Endothelial cell of umbilical vein (primary cell): ENCODE measurements at regions not wholly inside any gene's neighbourhood (a gene's known extent, or its start where the extent isn't known, plus 50 kb on each side); places are given as distances from the start of the nearest gene placed in this dataset.

Experiments used
- BruUV-seq: library from RNA; stranded (reverse); fragments of 400-500 nt; replicated peaks from 2 replicates; lab custom pipeline; 2021; lab: Mats Ljungman, UMichigan
- CTCF ChIA-PET: fragments of 300-600, 350-600 bp; sonication (Branson Sonifier 250); formaldehyde crosslinking; loops from one replicate; lab custom pipeline; 2021; ENCODE audit warnings: antibody characterized with exemption, inconsistent platforms; lab: Charles Lee
- POLR2A ChIA-PET: fragments of 300-600, 350-600 bp; sonication (Branson Sonifier 250); formaldehyde crosslinking; loops from one replicate; lab custom pipeline; 2021; ENCODE audit warnings: antibody characterized with exemption, inconsistent platforms; lab: Charles Lee
- DNase-seq: peaks from one replicate; pipeline ENCODE4 v3.0.0-alpha.2; 2011; ENCODE audit warnings: low read depth, low spot score
- FAIRE-seq: peaks from 2 replicates; lab custom pipeline; 2011; peaks lifted over from hg19 to GRCh38; lab: Jason Lieb, UNC
- H2AFZ ChIP-seq: 2 replicates; pipeline ENCODE4 v1.6.0; 2012; ENCODE audit warnings: low read depth, low read length, control low read depth, inconsistent platforms
- H3K27ac ChIP-seq: 2 replicates; pipeline ENCODE4 v1.5.1; 2011; ENCODE audit warnings: low read depth, mild to moderate bottlenecking, control low read depth, low read length, moderate library complexity; ENCODE audit not compliant: insufficient read depth
- H3K27me3 ChIP-seq, 2 experiments: 2 replicates each; pipeline versions ENCODE4 v1.6.0 to v1.6.1; 2011; ENCODE audit warnings: low read length in 2 of 2, mixed read lengths in 1 of 2; ENCODE audit not compliant: control insufficient read depth in 2 of 2, insufficient read depth in 2 of 2
- H3K36me3 ChIP-seq, 2 experiments: 2 replicates in 1 of 2; 3 replicates in 1 of 2; pipeline ENCODE4 v1.5.1; 2011; ENCODE audit warnings: low read length in 2 of 2, mild to moderate bottlenecking in 1 of 2, moderate library complexity in 1 of 2; ENCODE audit not compliant: control insufficient read depth in 2 of 2, insufficient read depth in 2 of 2; ENCODE audit errors: extremely low read depth in 1 of 2
- H3K4me1 ChIP-seq: 3 replicates; pipeline ENCODE4 v1.5.1; 2011; ENCODE audit warnings: mild to moderate bottlenecking, low read length; ENCODE audit not compliant: control insufficient read depth, insufficient read depth; ENCODE audit errors: extremely low read depth
- H3K4me2 ChIP-seq: 2 replicates; pipeline ENCODE4 v1.6.1; 2011; ENCODE audit warnings: low read length, control low read depth, mixed read lengths; ENCODE audit not compliant: insufficient read depth
- H3K4me3 ChIP-seq, 3 experiments: fragments of 200-600 bp in 1 of 3; sonication (generic), shearing (Covaris generic) in 1 of 3; replicated peaks in 1 of 3; 2 replicates each; pipeline ENCODE4 v1.5.1; 2011 to 2016; ENCODE audit warnings: control low read depth in 3 of 3, low read length in 3 of 3, mild to moderate bottlenecking in 2 of 3, inconsistent platforms in 1 of 3, low read depth in 1 of 3, moderate library complexity in 1 of 3; ENCODE audit not compliant: insufficient read depth in 1 of 3
- H3K79me2 ChIP-seq: 2 replicates; pipeline ENCODE4 v1.6.0; 2012; ENCODE audit warnings: low read length, inconsistent platforms; ENCODE audit not compliant: control insufficient read depth, insufficient read depth
- H3K9ac ChIP-seq: replicated peaks from 2 replicates; pipeline ENCODE3; 2011; ENCODE audit warnings: low read length, control low read depth; ENCODE audit not compliant: insufficient read depth; ENCODE audit errors: extremely low read depth
- H3K9me1 ChIP-seq: replicated peaks from 3 replicates; pipeline ENCODE4 v1.6.0; 2011; ENCODE audit warnings: mild to moderate bottlenecking, low read length; ENCODE audit not compliant: control insufficient read depth, insufficient read depth; ENCODE audit errors: extremely low read depth
- H3K9me3 ChIP-seq: replicated peaks from 2 replicates; pipeline ENCODE4 v1.5.1; 2012; ENCODE audit warnings: low read length, inconsistent platforms; ENCODE audit not compliant: control insufficient read depth, insufficient read depth
- H4K20me1 ChIP-seq: replicated peaks from 2 replicates; pipeline ENCODE3; 2011; ENCODE audit warnings: mild to moderate bottlenecking, low read length; ENCODE audit not compliant: control insufficient read depth, insufficient read depth; ENCODE audit errors: extremely low read depth
- EZH2 ChIP-seq: IDR thresholded peaks from 2 replicates; pipeline ENCODE4 v1.6.1; 2012; ENCODE audit warnings: borderline replicate concordance, low read depth, mild to moderate bottlenecking, moderate library complexity, low read length, inconsistent platforms; ENCODE audit not compliant: severe bottlenecking
- FOS ChIP-seq: IDR thresholded peaks from 2 replicates; pipeline ENCODE4 v1.6.1; 2011; ENCODE audit warnings: mild to moderate bottlenecking, low read length, moderate library complexity, borderline replicate concordance; ENCODE audit not compliant: insufficient read depth
- GATA2 ChIP-seq: IDR thresholded peaks from 2 replicates; pipeline ENCODE4 v1.7.0; 2011; ENCODE audit warnings: low read depth, mild to moderate bottlenecking, moderate library complexity, mixed read lengths, low read length; ENCODE audit not compliant: insufficient read length, insufficient read depth
- JUN ChIP-seq: IDR thresholded peaks from 2 replicates; pipeline ENCODE4 v1.6.1; 2011; ENCODE audit warnings: borderline replicate concordance, low read depth; ENCODE audit not compliant: insufficient read length, insufficient read depth
- MYC ChIP-seq: IDR thresholded peaks from one replicate; pipeline ENCODE4 v1.6.1; 2011; ENCODE audit warnings: mild to moderate bottlenecking, low read depth, low read length
- POLR2A ChIP-seq: IDR thresholded peaks from 2 replicates; pipeline ENCODE4 v1.6.1; 2012; ENCODE audit warnings: low read depth, mild to moderate bottlenecking, control low read depth, low read length
- POLR2AphosphoS5 ChIP-seq: IDR thresholded peaks from 2 replicates; pipeline ENCODE4 v1.6.1; 2012; ENCODE audit warnings: low read depth, mild to moderate bottlenecking, control low read depth, low read length, moderate library complexity; ENCODE audit not compliant: insufficient read depth
- dilution Hi-C: fragments of 300-500 bp; cut with MboI; formaldehyde crosslinking; loops from one replicate; pipeline ENCODE4 v1.15.0; 2019; ENCODE audit warnings: low sequenced_read_pairs; ENCODE audit not compliant: extremely low pct_ligation_motif_present
- intact Hi-C: fragments of 100-400 bp; cut with micrococcal nuclease; formaldehyde crosslinking; loops from one replicate; pipeline ENCODE4 v1.10.0; 2022
- TF ChIP-seq, protein P1 (sequence below): IDR thresholded peaks from 2 replicates; pipeline ENCODE4 v1.6.1; 2011; ENCODE audit not compliant: insufficient read depth, insufficient read length
- TF ChIP-seq, protein P2 (sequence below), 2 donors: IDR thresholded peaks; 1 replicate in 1 of 2; 2 replicates in 1 of 2; pipeline ENCODE4 v1.5.1; 2011; ENCODE audit warnings: low read length in 2 of 2, mild to moderate bottlenecking in 2 of 2, moderate library complexity in 2 of 2, control low read depth in 1 of 2, inconsistent platforms in 1 of 2, low read depth in 1 of 2; ENCODE audit not compliant: insufficient read depth in 1 of 2; ENCODE audit errors: extremely low read depth in 1 of 2

DNA sequence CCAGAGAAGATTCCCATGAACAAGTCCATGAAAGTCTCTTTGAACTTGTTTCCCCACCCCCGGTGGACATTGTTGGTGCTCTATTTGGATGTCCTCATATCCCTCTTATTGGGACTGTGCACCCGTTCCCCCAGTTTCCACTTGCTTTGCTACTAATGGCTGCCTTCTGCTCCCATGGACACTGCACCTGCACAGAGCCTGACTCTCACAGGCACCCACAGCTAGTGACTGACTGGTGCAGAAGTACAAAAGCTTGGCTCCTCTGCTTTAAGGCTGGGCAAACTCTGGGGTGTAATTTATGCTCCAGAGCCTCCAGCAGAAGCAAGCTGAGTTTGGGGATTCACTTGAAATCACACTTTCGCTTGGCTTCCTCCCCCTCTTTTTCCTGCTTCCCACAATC, 239.9 kb upstream of the BTBD3 start:
- ChIA-PET POLR2A (no interaction called here), CTCF (interaction anchor here (0.8 to 1.3 kb wide), 5 partner anchors 15 to 335 kb away, joined by 3 to 4 read pairs (median 3); no protein-coding TSS in a partner anchor)
- Histone ChIP-seq H3K79me2 (no peaks in the 10 kb centered on the region), H3K4me2 (no peak overlapping the region), H3K27me3 (peaks cover 0 to under 1% of the 10 kb centered on the region in 2 experiments), H3K36me3 (no peaks in the 10 kb centered on the region), H4K20me1 (no peaks in the 10 kb centered on the region), H3K4me1 (no peaks in the 10 kb centered on the region), H3K9me1 (no peaks in the 10 kb centered on the region), H3K4me3 (no peak overlapping the region), H3K27ac (no peak overlapping the region), H3K9ac (no peak overlapping the region), H3K9me3 (no peaks in the 10 kb centered on the region), H2AFZ (no peak overlapping the region)
- FAIRE-seq (no peak), DNase-seq (no peak)
- dilution Hi-C loops: no loop called here
- intact Hi-C loops: loop anchor here (2.0 to 5.0 kb wide), 2 partner anchors 1247 to 1429 kb away; no protein-coding TSS in a partner anchor
- TF ChIP-seq JUN (no peak), MYC (no peak), POLR2AphosphoS5 (no peak), FOS (no peak), GATA2 (no peak), POLR2A (no peak), EZH2 (no peak)
- TF ChIP-seq, protein P1, sequence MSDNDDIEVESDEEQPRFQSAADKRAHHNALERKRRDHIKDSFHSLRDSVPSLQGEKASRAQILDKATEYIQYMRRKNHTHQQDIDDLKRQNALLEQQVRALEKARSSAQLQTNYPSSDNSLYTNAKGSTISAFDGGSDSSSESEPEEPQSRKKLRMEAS: no peak
- TF ChIP-seq, protein P2, sequence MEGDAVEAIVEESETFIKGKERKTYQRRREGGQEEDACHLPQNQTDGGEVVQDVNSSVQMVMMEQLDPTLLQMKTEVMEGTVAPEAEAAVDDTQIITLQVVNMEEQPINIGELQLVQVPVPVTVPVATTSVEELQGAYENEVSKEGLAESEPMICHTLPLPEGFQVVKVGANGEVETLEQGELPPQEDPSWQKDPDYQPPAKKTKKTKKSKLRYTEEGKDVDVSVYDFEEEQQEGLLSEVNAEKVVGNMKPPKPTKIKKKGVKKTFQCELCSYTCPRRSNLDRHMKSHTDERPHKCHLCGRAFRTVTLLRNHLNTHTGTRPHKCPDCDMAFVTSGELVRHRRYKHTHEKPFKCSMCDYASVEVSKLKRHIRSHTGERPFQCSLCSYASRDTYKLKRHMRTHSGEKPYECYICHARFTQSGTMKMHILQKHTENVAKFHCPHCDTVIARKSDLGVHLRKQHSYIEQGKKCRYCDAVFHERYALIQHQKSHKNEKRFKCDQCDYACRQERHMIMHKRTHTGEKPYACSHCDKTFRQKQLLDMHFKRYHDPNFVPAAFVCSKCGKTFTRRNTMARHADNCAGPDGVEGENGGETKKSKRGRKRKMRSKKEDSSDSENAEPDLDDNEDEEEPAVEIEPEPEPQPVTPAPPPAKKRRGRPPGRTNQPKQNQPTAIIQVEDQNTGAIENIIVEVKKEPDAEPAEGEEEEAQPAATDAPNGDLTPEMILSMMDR (IDR thresholded peaks at IDR 0.05; ENCODE audit: extremely low read depth in 1 of 2, insufficient read depth in 1 of 2, low read depth in 1 of 2, low read length in 2 of 2): no peak
- BruUV-seq: no TSS peak
